ENCODE measurements at regions not wholly inside any gene's neighbourhood (a gene's known extent, or its start where the extent isn't known, plus 50 kb on each side); places are given as distances from the start of the nearest gene placed in this dataset.
"Not testable (repeated sequence)": the region's sequence is repeated elsewhere in the genome, so short reads cannot be mapped to it uniquely, and the experiment has no call there.

DNA sequence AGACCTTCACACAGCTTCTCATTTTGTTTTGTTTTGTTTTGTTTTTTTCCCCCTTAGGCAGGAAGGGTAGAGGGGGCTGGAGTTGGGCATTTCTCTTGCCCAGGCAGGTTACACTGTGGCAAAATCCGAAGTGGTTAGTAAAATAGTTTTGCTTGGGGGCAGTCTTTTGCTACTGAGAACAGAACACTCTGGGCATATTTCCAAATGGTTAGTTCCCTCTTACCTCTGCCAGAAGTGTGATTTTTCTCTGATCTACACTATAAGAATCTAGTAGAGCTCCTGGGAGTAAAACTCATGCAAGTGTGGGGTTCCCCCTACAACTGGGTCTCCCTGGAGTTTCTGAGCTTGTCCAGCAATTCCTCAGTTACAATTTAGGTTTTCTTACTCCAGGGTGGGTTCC lies 61.7 kb downstream of the NPS start:
- DNase-seq: no peak

DNA sequence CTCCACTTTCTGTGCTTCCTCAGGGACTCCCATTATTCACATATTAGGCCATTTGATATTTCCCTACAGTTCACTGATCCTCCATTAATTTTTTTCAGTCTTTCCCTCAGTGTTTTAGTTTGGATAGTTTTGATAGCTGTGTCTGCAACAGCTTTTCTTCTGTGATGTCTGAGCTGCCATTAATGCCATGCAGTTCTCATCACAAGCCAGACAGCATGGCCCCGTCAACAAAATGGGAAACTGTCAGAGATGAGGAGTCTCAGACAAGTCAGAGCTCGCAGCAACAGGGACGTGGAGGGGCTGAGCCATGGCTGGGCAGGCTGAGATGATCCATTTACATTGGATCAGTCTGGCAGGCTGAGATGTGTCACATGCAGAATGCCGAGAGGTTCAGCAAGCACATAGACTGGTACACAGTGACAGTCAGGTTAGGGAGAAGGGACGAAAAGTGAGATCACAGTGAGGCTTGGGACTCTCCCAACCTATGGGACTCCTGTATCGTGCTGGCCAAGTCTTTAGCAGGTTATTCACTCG lies 65.4 kb downstream of the NPS start:
- no peak for DNase-seq

DNA sequence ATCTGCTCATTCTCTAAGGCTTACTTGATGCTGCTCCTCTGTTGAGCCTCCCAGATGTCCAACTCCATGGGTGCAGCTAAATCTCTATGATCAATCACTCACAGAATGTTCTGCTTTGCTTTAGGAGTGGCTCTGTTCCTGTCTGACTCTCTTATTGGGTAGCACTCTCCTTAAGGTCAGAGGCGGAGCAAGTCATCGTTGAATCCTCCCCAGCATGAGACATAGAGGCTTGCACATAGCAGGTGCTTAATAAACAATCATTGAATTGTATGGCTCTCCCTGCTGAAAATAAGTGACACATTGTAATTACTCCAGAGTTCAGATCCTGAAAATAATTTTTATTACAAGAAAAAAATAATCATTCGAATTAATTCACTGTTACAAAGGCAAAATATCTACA lies 69.7 kb downstream of the NPS start:
- no peak for DNase-seq

- no peak for DNase-seq
Measured at GRCh38 chr10:127619546-127620325, 70.6 kb downstream of the NPS start.

GRCh38 chr10:127635882-127636281 lies 86.8 kb downstream of the NPS start:
- no peak for DNase-seq

GRCh38 chr10:127648885-127649284 lies 88.1 kb upstream of the FOXI2 start:
- DNase-seq: no peak

- peak in 1 of 2 donors; percentile 14 for DNase-seq
Measured at GRCh38 chr10:127649642-127650041, 87.3 kb upstream of the FOXI2 start.

DNA sequence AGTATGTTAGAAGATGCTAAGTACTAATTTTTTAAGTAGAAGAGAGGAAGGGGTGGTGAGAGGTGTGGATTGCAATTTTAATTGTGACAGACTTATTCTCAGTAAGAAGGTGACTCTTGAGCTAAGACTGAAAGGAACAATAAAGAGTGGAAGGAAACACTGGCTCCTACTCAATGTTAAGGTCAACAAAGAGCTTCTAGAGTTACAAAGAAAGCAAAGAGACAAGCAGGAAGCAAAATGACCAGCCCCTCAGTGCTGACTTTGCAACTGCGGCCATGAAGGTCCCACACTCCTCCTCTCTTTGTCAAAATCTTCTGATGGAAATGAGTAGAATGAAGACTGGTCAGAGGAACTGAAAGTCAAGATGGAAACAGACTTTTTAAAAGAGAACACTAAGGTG lies 79.9 kb upstream of the FOXI2 start:
- no peak for DNase-seq

- DNase-seq: not testable (repeated sequence)
Measured at GRCh38 chr10:127676430-127676829, 60.6 kb upstream of the FOXI2 start.

DNA sequence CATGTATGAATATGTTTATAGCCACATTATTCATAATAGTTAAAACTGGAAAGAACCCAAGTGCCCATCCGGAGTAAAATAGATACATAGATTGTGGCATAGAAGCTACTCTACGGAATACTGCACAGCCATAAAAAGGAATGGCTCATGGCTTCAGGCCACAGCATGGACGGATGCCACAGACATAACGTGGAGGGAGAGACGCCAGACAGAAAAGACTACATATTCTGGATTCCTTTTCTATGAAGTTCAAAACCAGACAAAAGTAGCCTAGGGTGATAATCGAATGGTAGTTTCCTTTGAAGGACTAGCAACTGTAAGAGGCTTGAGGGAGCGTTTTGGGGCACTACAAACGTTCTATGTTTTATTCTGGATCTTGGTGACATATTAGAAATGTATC lies 58.9 kb upstream of the FOXI2 start:
- DNase-seq: no peak

DNA sequence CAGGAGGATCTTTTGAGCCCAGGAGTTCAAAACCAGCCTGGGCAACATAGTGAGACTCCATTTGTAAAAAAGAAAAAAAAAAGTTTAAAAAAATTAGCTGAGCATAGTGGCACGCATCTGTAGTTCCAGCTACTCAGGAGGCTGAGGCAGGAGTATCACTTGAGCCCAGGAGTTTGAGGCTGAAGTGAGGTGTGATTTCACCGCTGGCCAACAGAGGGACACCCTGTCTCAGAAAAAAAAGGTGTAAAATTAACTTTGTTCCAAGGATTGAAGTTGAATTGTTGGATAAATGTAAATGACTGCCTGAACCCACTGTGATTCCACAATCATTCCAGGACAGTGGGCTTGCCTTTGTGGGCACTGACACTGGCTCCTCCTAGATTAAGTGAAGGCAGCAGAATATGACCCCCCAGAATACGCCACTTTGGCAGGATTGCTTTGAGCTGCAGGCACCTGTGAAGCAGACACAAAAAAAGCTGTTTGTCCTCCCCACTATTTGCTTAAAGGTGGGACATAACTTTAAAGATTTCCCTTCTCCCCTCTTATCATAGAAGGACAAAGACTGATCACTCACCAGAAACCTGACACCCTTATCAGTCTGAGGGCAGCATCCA lies 57.2 kb upstream of the FOXI2 start:
- no peak for DNase-seq
